Loucy (cell line): ENCODE measurements at regions not wholly inside any gene's neighbourhood (a gene's known extent, or its start where the extent isn't known, plus 50 kb on each side); places are given as distances from the start of the nearest gene placed in this dataset.

Experiments
- H2AFZ ChIP-seq: fragments of 200-600 bp; sonication (generic); 2 replicates; pipeline ENCODE4 v1.6.0; 2016; ENCODE audit warnings: antibody characterized with exemption, mild to moderate bottlenecking, low read length, moderate library complexity
- H3F3A ChIP-seq: fragments of 200-600 bp; 2 replicates; pipeline ENCODE4 v1.6.0; 2016; ENCODE audit warnings: antibody characterized with exemption, low read depth, mild to moderate bottlenecking
- H3K27me3 ChIP-seq: fragments of 200-600 bp; sonication (generic); 2 replicates; pipeline ENCODE4 v1.6.1; 2014; ENCODE audit warnings: low read length, mild to moderate bottlenecking; ENCODE audit not compliant: insufficient read depth, poor library complexity, severe bottlenecking
- H3K36me3 ChIP-seq: fragments of 200-600 bp; sonication (generic); 2 replicates; pipeline ENCODE4 v1.6.1; 2016; ENCODE audit warnings: low read length; ENCODE audit not compliant: insufficient read depth
- H3K4me1 ChIP-seq: fragments of 200-600 bp; sonication (generic); 2 replicates; pipeline ENCODE4 v1.5.1; 2014; ENCODE audit warnings: low read length, mild to moderate bottlenecking; ENCODE audit not compliant: insufficient read depth, poor library complexity, severe bottlenecking
- H3K4me2 ChIP-seq: fragments of 200-600 bp; sonication (generic); 2 replicates; pipeline ENCODE4 v1.6.0; 2014; ENCODE audit warnings: antibody characterized with exemption, low read length, low read depth, mild to moderate bottlenecking; ENCODE audit not compliant: poor library complexity, severe bottlenecking
- H3K4me3 ChIP-seq: fragments of 200-600 bp; sonication (generic); 2 replicates; pipeline ENCODE4 v1.5.1; 2014; ENCODE audit warnings: low read length, mild to moderate bottlenecking, mixed read lengths; ENCODE audit not compliant: poor library complexity, severe bottlenecking
- H3K79me2 ChIP-seq: fragments of 200-600 bp; sonication (generic); 2 replicates; pipeline ENCODE4 v1.6.1; 2014; ENCODE audit warnings: low read length; ENCODE audit not compliant: insufficient read depth
- H3K9ac ChIP-seq: fragments of 200-600 bp; sonication (generic); 2 replicates; pipeline ENCODE4 v1.6.0; 2014; ENCODE audit warnings: mild to moderate bottlenecking, low read depth, low read length, moderate library complexity; ENCODE audit not compliant: poor library complexity, severe bottlenecking
- H3K9me2 ChIP-seq: fragments of 200-600 bp; sonication (generic); replicated peaks from 2 replicates; pipeline ENCODE4 v1.6.1; 2016; ENCODE audit warnings: low read depth, low read length, mixed read lengths
- H3K9me3 ChIP-seq: fragments of 200-600 bp; sonication (generic); 2 replicates; pipeline ENCODE4 v1.6.1; 2014; ENCODE audit warnings: mild to moderate bottlenecking, antibody characterized with exemption, low read length, low read depth; ENCODE audit not compliant: insufficient read depth
- H4K20me1 ChIP-seq: fragments of 200-600 bp; sonication (generic); 2 replicates; pipeline ENCODE4 v1.6.0; 2014; ENCODE audit warnings: antibody characterized with exemption, low read length, mild to moderate bottlenecking; ENCODE audit not compliant: insufficient read depth, poor library complexity, severe bottlenecking
- EZH2phosphoT487 ChIP-seq: fragments of 200-600 bp; IDR thresholded peaks from 2 replicates; pipeline ENCODE4 v1.6.1; 2018; ENCODE audit warnings: antibody characterized with exemption, mild to moderate bottlenecking, moderate library complexity, borderline replicate concordance
- TF ChIP-seq, protein P1 (sequence below): fragments of 200-600 bp; sonication (generic); conservative IDR thresholded peaks from 2 replicates; pipeline ENCODE4 v1.5.1; 2014; ENCODE audit warnings: mild to moderate bottlenecking, antibody characterized with exemption, low read length

DNA sequence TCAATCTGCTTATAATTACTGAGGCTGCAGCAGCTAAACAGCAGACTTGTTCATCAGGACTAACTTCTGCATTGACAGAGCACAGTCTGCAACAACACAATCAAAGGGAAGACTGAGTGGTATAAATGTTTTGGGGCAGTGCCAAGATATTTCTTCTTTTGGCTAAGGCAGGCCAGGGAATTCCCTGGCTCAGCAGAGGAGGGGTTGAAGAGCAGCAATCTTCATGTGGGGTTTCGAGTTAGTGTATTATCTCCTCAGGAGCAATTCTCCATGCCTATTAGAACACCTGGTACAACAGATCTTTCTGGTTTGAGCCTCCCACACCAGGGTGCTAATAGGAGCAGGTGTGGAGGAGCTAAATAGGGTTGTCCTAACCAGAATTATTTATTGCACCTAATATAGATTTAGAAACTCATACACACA, 103.0 kb upstream of the STK17B start:
- Histone ChIP-seq H3K9me3 (no peaks in the 10 kb centered on the region), H3K79me2 (no peaks in the 10 kb centered on the region), H3K27me3 (no peaks in the 10 kb centered on the region), H3K4me1 (peaks cover 40% of the 10 kb centered on the region), H3K9ac (peak overlapping the region; percentile 24), H3K9me2 (no peaks in the 10 kb centered on the region), H3K36me3 (no peaks in the 10 kb centered on the region), H3F3A (no peaks in the 10 kb centered on the region), H3K4me2 (no peak overlapping the region), H4K20me1 (no peaks in the 10 kb centered on the region), H2AFZ (peak overlapping the region; percentile 50), H3K4me3 (no peak overlapping the region)
- TF ChIP-seq EZH2phosphoT487, result no peak
- TF ChIP-seq, protein P1, sequence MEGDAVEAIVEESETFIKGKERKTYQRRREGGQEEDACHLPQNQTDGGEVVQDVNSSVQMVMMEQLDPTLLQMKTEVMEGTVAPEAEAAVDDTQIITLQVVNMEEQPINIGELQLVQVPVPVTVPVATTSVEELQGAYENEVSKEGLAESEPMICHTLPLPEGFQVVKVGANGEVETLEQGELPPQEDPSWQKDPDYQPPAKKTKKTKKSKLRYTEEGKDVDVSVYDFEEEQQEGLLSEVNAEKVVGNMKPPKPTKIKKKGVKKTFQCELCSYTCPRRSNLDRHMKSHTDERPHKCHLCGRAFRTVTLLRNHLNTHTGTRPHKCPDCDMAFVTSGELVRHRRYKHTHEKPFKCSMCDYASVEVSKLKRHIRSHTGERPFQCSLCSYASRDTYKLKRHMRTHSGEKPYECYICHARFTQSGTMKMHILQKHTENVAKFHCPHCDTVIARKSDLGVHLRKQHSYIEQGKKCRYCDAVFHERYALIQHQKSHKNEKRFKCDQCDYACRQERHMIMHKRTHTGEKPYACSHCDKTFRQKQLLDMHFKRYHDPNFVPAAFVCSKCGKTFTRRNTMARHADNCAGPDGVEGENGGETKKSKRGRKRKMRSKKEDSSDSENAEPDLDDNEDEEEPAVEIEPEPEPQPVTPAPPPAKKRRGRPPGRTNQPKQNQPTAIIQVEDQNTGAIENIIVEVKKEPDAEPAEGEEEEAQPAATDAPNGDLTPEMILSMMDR, result no peak

DNA sequence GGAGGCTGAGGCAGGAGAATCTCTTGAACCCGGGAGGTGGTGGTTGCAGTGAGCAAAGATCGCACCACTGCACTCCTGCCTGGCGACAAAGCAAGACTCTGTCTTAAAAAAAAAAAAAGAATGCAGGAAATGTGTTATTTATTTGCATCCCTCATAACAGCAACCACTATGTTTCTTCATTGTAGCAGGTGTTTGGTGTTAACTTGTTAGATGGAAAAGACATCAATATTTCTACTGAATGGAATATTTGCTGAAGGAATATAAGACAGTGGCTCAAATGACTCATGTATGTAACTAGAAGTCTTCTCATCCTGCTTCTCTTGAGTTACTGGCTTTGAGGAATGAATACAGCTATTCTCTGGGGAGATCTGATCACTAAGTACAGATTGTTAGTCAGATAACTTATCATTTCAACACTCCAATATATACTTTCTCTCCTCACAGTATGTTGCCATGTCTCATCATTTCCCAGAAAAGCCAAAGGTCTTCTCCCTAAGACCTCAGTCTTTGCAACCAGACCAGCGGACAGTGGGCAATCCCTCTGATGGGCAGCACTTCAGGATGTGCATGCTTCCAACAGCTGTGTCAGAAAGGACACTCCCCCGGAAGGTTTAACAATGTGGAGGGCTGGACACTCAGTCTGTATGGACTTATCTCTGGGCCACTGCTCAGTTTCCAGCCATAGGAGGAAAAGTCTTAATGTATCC, 104.4 kb upstream of the STK17B start:
- peaks cover 35% of the 10 kb centered on the region for H3K4me1 ChIP-seq
- H3K4me2 ChIP-seq, result peak overlapping the region; percentile 61
- no peaks in the 10 kb centered on the region for H3K9me2 ChIP-seq
- no peaks in the 10 kb centered on the region for H3K79me2 ChIP-seq
- no peaks in the 10 kb centered on the region for H3K27me3 ChIP-seq
- no peaks in the 10 kb centered on the region for H4K20me1 ChIP-seq
- H3K4me3 ChIP-seq, result peak overlapping the region; percentile 11
- no peaks in the 10 kb centered on the region for H3K9me3 ChIP-seq
- peak overlapping the region; percentile 30 for H3K9ac ChIP-seq
- H3F3A ChIP-seq, result no peaks in the 10 kb centered on the region
- H2AFZ ChIP-seq, result no peak overlapping the region
- no peaks in the 10 kb centered on the region for H3K36me3 ChIP-seq
- TF ChIP-seq, protein P1, result no peak
- TF ChIP-seq EZH2phosphoT487, result no peak

DNA sequence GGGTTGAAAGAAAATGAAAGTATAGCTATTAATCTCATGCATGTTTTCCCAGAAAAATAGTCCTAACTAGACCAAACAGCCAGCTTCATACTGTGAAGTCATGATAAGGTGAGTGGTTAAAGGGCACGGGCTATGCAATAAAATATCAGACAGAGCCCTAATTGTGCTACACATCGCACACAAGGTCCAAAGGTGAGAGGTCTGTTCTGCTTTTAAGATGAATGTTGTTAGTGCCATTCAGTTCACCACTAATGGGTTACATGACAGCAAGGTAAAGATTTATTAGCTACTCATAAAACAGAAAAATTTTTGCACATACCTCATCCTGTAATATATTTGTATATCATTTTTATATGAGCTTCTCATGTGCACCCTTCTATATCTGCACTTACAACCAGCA, 105.0 kb upstream of the STK17B start:
- Histone ChIP-seq H2AFZ (no peak overlapping the region), H3K4me2 (peak overlapping the region; percentile 61), H3K36me3 (no peaks in the 10 kb centered on the region), H3K4me1 (peaks cover 35% of the 10 kb centered on the region), H3K4me3 (peak overlapping the region; percentile 11), H3F3A (no peaks in the 10 kb centered on the region), H3K79me2 (no peaks in the 10 kb centered on the region), H3K9me2 (no peaks in the 10 kb centered on the region), H4K20me1 (no peaks in the 10 kb centered on the region), H3K27me3 (no peaks in the 10 kb centered on the region), H3K9me3 (no peaks in the 10 kb centered on the region), H3K9ac (peak overlapping the region; percentile 30)
- no peak for TF ChIP-seq EZH2phosphoT487
- TF ChIP-seq, protein P1, result no peak
